ENCODE measurements at regions not wholly inside any gene's neighbourhood (a gene's known extent, or its start where the extent isn't known, plus 50 kb on each side); places are given as distances from the start of the nearest gene placed in this dataset.
"Not testable (repeated sequence)": the region's sequence is repeated elsewhere in the genome, so short reads cannot be mapped to it uniquely, and the experiment has no call there.

DNA sequence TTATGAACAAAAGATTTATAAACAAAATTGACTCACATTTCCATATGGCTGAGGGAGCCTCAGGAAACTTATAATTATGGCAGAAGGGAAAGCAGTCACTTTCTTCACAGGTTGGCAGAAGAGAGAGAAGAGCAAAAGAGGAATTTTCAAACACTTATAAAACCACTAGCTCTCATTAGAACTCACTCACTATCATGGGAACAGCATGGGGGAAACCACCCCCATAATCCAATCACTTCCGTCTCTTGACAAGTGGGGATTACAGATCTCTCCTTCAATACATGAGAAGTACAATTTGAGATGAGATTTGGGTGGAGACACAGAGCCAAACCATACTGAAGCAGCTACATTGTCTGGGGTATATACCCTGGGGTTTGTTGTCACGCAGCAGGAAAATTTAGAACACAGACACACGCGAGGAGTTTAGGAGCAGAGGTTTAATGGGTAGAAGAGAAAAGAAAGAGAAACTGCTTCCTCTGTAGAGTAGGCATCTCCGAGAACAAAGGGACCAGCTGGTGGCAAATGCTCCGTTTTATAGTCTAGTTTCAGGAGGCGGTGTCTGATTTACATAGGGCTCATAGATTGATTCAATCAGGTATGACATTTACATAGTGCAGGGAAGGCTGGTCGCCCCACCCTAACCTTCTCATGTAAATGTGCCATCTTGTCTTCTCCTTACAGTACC lies 2277.7 kb upstream of the AGA start:
- TF ChIP-seq, protein P1, sequence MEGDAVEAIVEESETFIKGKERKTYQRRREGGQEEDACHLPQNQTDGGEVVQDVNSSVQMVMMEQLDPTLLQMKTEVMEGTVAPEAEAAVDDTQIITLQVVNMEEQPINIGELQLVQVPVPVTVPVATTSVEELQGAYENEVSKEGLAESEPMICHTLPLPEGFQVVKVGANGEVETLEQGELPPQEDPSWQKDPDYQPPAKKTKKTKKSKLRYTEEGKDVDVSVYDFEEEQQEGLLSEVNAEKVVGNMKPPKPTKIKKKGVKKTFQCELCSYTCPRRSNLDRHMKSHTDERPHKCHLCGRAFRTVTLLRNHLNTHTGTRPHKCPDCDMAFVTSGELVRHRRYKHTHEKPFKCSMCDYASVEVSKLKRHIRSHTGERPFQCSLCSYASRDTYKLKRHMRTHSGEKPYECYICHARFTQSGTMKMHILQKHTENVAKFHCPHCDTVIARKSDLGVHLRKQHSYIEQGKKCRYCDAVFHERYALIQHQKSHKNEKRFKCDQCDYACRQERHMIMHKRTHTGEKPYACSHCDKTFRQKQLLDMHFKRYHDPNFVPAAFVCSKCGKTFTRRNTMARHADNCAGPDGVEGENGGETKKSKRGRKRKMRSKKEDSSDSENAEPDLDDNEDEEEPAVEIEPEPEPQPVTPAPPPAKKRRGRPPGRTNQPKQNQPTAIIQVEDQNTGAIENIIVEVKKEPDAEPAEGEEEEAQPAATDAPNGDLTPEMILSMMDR (IDR thresholded peaks at IDR 0.05; ENCODE audit: control extremely low read depth, extremely low read depth), result no peak
- DNase-seq, result no peak
- Histone ChIP-seq H3K4me1 (ENCODE audit: control insufficient read depth in 5 of 5, insufficient read depth in 5 of 5, low read length in 5 of 5) (no peaks in the 10 kb centered on the region), H3K9me3 (ENCODE audit: control insufficient read depth in 4 of 4, insufficient read depth in 3 of 4, low read length in 3 of 4) (peaks cover 0 to 8% (median 0%) of the 10 kb centered on the region in 4 donors), H3K36me3 (ENCODE audit: control insufficient read depth in 4 of 4, insufficient read depth in 4 of 4, low read length in 4 of 4) (no peaks in the 10 kb centered on the region), H3K27ac (ENCODE audit: low read depth in 1 of 2, low read length in 1 of 2) (no peak overlapping the region), H3K27me3 (ENCODE audit: control insufficient read depth in 3 of 3, insufficient read depth in 3 of 3, low read length in 2 of 3) (no peaks in the 10 kb centered on the region), H3K9ac (ENCODE audit: insufficient read depth in 1 of 2, low read length in 2 of 2) (no peak overlapping the region), H3K4me3 (no peak overlapping the region)
- 88 to 96% methylated on average over 8 of the region's 8 CpGs for WGBS, 2 donors
- no peak for ATAC-seq (ENCODE audit: insufficient read depth, low FRiP score)

- not testable (repeated sequence) for H3K4me1 ChIP-seq (ENCODE audit: control insufficient read depth in 5 of 5, insufficient read depth in 5 of 5, low read length in 5 of 5); H3K36me3 ChIP-seq (ENCODE audit: control insufficient read depth in 4 of 4, insufficient read depth in 4 of 4, low read length in 4 of 4); H3K27me3 ChIP-seq (ENCODE audit: control insufficient read depth in 3 of 3, insufficient read depth in 3 of 3, low read length in 2 of 3); H3K4me3 ChIP-seq; H3K9ac ChIP-seq (ENCODE audit: insufficient read depth in 1 of 2, low read length in 2 of 2); H3K9me3 ChIP-seq (ENCODE audit: control insufficient read depth in 4 of 4, insufficient read depth in 3 of 4, low read length in 3 of 4); H3K27ac ChIP-seq (ENCODE audit: low read depth in 1 of 2, low read length in 1 of 2); ATAC-seq (ENCODE audit: insufficient read depth, low FRiP score); DNase-seq
- 83 to 87% methylated on average over 6 of the region's 6 CpGs for WGBS, 2 donors
Observed at GRCh38 chr4:179726491-179726890, 2284.3 kb upstream of the AGA start.

GRCh38 chr4:179728305-179728704 lies 2286.1 kb upstream of the AGA start:
- H3K27ac ChIP-seq (ENCODE audit: low read depth in 1 of 2, low read length in 1 of 2), result no peak overlapping the region
- ATAC-seq (ENCODE audit: insufficient read depth, low FRiP score) (no peak), DNase-seq (no peak)
- H3K9ac ChIP-seq (ENCODE audit: insufficient read depth in 1 of 2, low read length in 2 of 2), result no peak overlapping the region
- 69 to 91% methylated on average over 4 of the region's 4 CpGs for WGBS, 2 donors
- H3K4me1 ChIP-seq (ENCODE audit: control insufficient read depth in 5 of 5, insufficient read depth in 5 of 5, low read length in 5 of 5), result no peaks in the 10 kb centered on the region
- no peaks in the 10 kb centered on the region for H3K27me3 ChIP-seq (ENCODE audit: control insufficient read depth in 3 of 3, insufficient read depth in 3 of 3, low read length in 2 of 3)
- TF ChIP-seq, protein P1 (IDR thresholded peaks at IDR 0.05; ENCODE audit: control extremely low read depth, extremely low read depth), result no peak
- no peak overlapping the region for H3K4me3 ChIP-seq
- H3K9me3 ChIP-seq (ENCODE audit: control insufficient read depth in 4 of 4, insufficient read depth in 3 of 4, low read length in 3 of 4), result no peaks in the 10 kb centered on the region
- no peaks in the 10 kb centered on the region for H3K36me3 ChIP-seq (ENCODE audit: control insufficient read depth in 4 of 4, insufficient read depth in 4 of 4, low read length in 4 of 4)

DNA sequence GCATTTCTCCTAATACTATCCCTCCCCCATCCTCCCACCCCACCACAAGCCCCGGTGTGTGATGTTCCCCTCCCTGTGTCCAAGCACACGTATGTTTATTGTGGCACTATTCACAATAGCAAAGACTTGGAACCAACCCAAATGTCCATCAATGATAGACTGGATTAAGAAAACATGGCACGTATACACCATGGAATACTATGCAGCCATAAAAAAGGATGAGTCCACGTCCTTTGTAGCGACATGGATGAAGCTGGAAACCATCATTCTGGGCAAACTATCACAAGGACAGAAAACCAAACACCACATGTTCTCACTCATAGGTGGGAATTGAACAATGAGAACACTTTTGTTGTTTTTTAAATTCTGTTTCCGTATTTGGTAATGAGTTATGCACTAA lies 2294.6 kb upstream of the AGA start:
- 89 to 90% methylated on average over 6 of the region's 6 CpGs for WGBS, 2 donors
- H3K27me3 ChIP-seq (ENCODE audit: control insufficient read depth in 3 of 3, insufficient read depth in 3 of 3, low read length in 2 of 3); H3K36me3 ChIP-seq (ENCODE audit: control insufficient read depth in 4 of 4, insufficient read depth in 4 of 4, low read length in 4 of 4); H3K4me1 ChIP-seq (ENCODE audit: control insufficient read depth in 5 of 5, insufficient read depth in 5 of 5, low read length in 5 of 5); H3K9ac ChIP-seq (ENCODE audit: insufficient read depth in 1 of 2, low read length in 2 of 2); H3K4me3 ChIP-seq; H3K9me3 ChIP-seq (ENCODE audit: control insufficient read depth in 4 of 4, insufficient read depth in 3 of 4, low read length in 3 of 4); DNase-seq; H3K27ac ChIP-seq (ENCODE audit: low read depth in 1 of 2, low read length in 1 of 2); ATAC-seq (ENCODE audit: insufficient read depth, low FRiP score): not testable (repeated sequence)
